Astrocyte of the cerebellum (primary cell): ENCODE measurements at regions not wholly inside any gene's neighbourhood (a gene's known extent, or its start where the extent isn't known, plus 50 kb on each side); places are given as distances from the start of the nearest gene placed in this dataset.

ENCODE experiments used
- DNase-seq: peaks from one replicate; pipeline ENCODE4 v3.0.0-alpha.2; 2011; ENCODE audit warnings: low read depth
- H3K4me3 ChIP-seq: 2 replicates; pipeline ENCODE4 v1.5.1; 2011; ENCODE audit warnings: mild to moderate bottlenecking, low read depth, low read length, moderate library complexity
- in situ Hi-C: cut with HindIII; loops from 2 replicates; pipeline ENCODE4 v1.10.0; 2017; ENCODE audit warnings: low sequenced_read_pairs
- TF ChIP-seq, protein P1 (sequence below): IDR thresholded peaks from 2 replicates; pipeline ENCODE4 v1.5.1; 2012; ENCODE audit warnings: low read length, low read depth, moderate library complexity, mild to moderate bottlenecking; ENCODE audit errors: missing control alignments

- no peak overlapping the region for H3K4me3 ChIP-seq
- TF ChIP-seq, protein P1, sequence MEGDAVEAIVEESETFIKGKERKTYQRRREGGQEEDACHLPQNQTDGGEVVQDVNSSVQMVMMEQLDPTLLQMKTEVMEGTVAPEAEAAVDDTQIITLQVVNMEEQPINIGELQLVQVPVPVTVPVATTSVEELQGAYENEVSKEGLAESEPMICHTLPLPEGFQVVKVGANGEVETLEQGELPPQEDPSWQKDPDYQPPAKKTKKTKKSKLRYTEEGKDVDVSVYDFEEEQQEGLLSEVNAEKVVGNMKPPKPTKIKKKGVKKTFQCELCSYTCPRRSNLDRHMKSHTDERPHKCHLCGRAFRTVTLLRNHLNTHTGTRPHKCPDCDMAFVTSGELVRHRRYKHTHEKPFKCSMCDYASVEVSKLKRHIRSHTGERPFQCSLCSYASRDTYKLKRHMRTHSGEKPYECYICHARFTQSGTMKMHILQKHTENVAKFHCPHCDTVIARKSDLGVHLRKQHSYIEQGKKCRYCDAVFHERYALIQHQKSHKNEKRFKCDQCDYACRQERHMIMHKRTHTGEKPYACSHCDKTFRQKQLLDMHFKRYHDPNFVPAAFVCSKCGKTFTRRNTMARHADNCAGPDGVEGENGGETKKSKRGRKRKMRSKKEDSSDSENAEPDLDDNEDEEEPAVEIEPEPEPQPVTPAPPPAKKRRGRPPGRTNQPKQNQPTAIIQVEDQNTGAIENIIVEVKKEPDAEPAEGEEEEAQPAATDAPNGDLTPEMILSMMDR: no peak
- no peak for DNase-seq
- in situ Hi-C loops: no loop called here
Observed at GRCh38 chr15:94162939-94163338, 68.4 kb upstream of the MCTP2 start.

DNA sequence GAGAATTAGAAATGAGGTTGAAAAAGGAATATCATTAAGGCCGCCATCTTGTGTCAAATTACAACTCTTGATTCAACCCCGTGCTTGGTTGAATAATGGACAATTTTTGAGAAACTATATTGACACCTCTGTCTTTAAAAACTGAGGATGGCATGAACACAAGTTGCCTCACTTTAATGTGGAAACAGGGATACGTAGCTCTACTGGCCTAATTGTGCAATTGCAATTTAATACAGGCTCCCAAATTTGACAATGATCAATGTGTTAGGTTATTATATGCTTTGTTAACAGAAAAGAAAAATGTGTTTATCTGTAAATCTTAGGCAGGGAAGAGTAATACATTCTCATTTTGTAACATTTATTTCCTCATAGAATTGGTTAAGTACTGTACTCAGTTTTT, 77.1 kb upstream of the MCTP2 start:
- in situ Hi-C loops: no loop called here
- H3K4me3 ChIP-seq: no peak overlapping the region
- no peak for DNase-seq
- TF ChIP-seq, protein P1: no peak

DNA sequence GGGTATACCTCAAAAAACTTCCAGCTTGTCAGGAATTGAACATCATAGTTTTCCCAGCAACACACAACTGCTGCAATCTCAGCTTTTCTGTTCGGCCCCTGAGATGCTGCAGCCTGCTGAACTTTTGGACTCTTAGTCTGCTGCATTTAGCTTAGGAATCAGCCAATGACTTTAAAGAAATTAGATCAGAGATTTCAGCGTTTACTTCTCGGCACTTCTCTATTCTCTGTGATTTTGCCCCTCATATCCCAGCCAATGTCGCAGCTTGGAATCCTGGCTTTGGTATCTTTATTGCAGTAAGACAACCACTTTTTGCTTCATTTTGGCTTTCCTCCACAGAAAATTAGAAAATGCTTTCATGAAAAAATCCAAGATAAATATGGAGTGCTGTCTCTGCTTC, 86.3 kb upstream of the MCTP2 start:
- TF ChIP-seq, protein P1: no peak
- in situ Hi-C loops: no loop called here
- no peak overlapping the region for H3K4me3 ChIP-seq
- DNase-seq: no peak

- no peak for DNase-seq
- TF ChIP-seq, protein P1: no peak
- no peak overlapping the region for H3K4me3 ChIP-seq
- in situ Hi-C loops: no loop called here
Observed at GRCh38 chr15:94141802-94142201, 89.6 kb upstream of the MCTP2 start.

GRCh38 chr15:94135486-94136147, 95.7 kb upstream of the MCTP2 start:
- DNase-seq: no peak
- in situ Hi-C loops: no loop called here
- no peak overlapping the region for H3K4me3 ChIP-seq
- TF ChIP-seq, protein P1: no peak

GRCh38 chr15:94131875-94132274, 99.5 kb upstream of the MCTP2 start:
- no peak for DNase-seq
- H3K4me3 ChIP-seq: no peak overlapping the region
- in situ Hi-C loops: no loop called here
- TF ChIP-seq, protein P1: no peak
